Peyer's patch (tissue), 4 donors: ENCODE measurements at regions not wholly inside any gene's neighbourhood (a gene's known extent, or its start where the extent isn't known, plus 50 kb on each side); places are given as distances from the start of the nearest gene placed in this dataset.

ENCODE experiments used
- DNase-seq, 3 donors: peaks; one replicate each; pipeline ENCODE4 v3.0.0-alpha.2; 2017 to 2019
- H3K27ac ChIP-seq, 4 donors: fragments of 200-600 bp; sonication (generic); one replicate each; pipeline ENCODE4 v1.5.1; 2016 to 2019
- H3K27me3 ChIP-seq, 2 donors: fragments of 200-600 bp; sonication (generic); one replicate each; pipeline ENCODE4 v1.5.1; 2019
- H3K36me3 ChIP-seq, 3 donors: fragments of 200-600 bp; sonication (generic); one replicate each; pipeline ENCODE4 v1.5.1; 2016 to 2019
- H3K4me1 ChIP-seq, 4 donors: fragments of 200-600 bp; sonication (generic); one replicate each; pipeline ENCODE4 v1.5.1; 2016 to 2019
- H3K4me3 ChIP-seq, 4 donors: fragments of 200-600 bp; sonication (generic); 1 replicate in 3 of 4; 2 replicates in 1 of 4; pipeline ENCODE4 v1.5.1; 2016 to 2019; ENCODE audit warnings: mild to moderate bottlenecking in 1 of 4
- H3K9me3 ChIP-seq, 4 donors: fragments of 200-600 bp; sonication (generic); one replicate each; pipeline ENCODE4 v1.5.1; 2016 to 2019; ENCODE audit warnings: mild to moderate bottlenecking in 1 of 4
- POLR2A ChIP-seq, 2 donors: fragments of 450-650 bp; IDR thresholded peaks; one replicate each; pipeline ENCODE4 v1.5.1; 2017; ENCODE audit warnings: antibody characterized with exemption in 2 of 2, mild to moderate bottlenecking in 2 of 2, moderate library complexity in 2 of 2
- TF ChIP-seq, protein P1 (sequence below), 6 experiments: fragments of 450-650 bp in 4 of 6; fragments of 200-600 bp in 2 of 6; sonication (generic) in 1 of 6; IDR thresholded peaks; one replicate each; pipeline ENCODE4 v1.5.1; 2017 to 2019; ENCODE audit warnings: antibody characterized with exemption in 6 of 6, mild to moderate bottlenecking in 3 of 6, moderate library complexity in 1 of 6

DNA sequence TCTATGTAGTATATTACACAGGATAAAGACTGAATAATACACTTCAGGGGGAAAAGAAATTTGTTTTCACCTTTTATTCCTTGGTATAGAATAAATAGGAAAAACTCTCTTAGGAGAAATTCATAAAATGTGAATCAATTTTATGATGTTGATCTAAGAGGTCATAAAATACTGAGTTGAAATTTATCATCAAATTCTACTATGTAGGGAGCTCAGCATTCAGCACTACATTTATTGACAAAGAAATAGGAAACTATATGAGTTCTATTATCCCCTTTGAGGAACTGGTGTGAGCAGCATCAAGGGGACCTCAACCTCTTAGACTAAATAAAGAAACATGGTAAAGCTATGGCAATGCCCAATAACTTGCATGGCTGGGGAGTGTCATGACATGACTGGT lies 348.2 kb upstream of the SMIM31 start:
- no peaks in the 10 kb centered on the region for H3K9me3 ChIP-seq
- no peak for DNase-seq
- H3K4me1 ChIP-seq = no peaks in the 10 kb centered on the region
- TF ChIP-seq, protein P1, sequence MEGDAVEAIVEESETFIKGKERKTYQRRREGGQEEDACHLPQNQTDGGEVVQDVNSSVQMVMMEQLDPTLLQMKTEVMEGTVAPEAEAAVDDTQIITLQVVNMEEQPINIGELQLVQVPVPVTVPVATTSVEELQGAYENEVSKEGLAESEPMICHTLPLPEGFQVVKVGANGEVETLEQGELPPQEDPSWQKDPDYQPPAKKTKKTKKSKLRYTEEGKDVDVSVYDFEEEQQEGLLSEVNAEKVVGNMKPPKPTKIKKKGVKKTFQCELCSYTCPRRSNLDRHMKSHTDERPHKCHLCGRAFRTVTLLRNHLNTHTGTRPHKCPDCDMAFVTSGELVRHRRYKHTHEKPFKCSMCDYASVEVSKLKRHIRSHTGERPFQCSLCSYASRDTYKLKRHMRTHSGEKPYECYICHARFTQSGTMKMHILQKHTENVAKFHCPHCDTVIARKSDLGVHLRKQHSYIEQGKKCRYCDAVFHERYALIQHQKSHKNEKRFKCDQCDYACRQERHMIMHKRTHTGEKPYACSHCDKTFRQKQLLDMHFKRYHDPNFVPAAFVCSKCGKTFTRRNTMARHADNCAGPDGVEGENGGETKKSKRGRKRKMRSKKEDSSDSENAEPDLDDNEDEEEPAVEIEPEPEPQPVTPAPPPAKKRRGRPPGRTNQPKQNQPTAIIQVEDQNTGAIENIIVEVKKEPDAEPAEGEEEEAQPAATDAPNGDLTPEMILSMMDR (IDR thresholded peaks at IDR 0.05) = no peak
- no peak for TF ChIP-seq POLR2A (IDR thresholded peaks at IDR 0.05)
- no peaks in the 10 kb centered on the region for H3K36me3 ChIP-seq
- no peak overlapping the region for H3K27ac ChIP-seq
- H3K4me3 ChIP-seq = no peak overlapping the region
- H3K27me3 ChIP-seq = no peaks in the 10 kb centered on the region

DNA sequence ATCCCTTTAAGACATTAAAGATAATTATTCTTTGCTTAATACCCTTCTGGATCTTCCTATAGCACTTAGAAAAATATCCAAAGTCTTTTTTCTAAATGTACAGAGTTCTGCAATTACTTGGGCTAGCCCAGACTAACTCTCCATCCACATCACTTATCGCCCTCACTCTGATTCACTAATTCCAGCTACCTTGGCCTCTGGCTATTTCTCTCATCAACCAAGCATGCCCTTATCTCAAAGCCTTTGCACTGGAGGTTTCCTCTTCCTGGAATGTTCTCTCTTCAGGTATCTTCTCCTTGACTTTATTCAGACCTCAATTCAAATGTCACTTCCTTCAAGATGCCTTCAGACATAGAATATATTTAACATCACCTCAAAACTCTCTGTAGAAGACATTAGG lies 345.1 kb upstream of the SMIM31 start:
- H3K4me3 ChIP-seq = no peak overlapping the region
- H3K9me3 ChIP-seq = no peaks in the 10 kb centered on the region
- no peak for TF ChIP-seq POLR2A (IDR thresholded peaks at IDR 0.05)
- TF ChIP-seq, protein P1 (IDR thresholded peaks at IDR 0.05) = no peak
- H3K27ac ChIP-seq = no peak overlapping the region
- no peaks in the 10 kb centered on the region for H3K27me3 ChIP-seq
- no peaks in the 10 kb centered on the region for H3K4me1 ChIP-seq
- H3K36me3 ChIP-seq = no peaks in the 10 kb centered on the region
- DNase-seq = no peak

DNA sequence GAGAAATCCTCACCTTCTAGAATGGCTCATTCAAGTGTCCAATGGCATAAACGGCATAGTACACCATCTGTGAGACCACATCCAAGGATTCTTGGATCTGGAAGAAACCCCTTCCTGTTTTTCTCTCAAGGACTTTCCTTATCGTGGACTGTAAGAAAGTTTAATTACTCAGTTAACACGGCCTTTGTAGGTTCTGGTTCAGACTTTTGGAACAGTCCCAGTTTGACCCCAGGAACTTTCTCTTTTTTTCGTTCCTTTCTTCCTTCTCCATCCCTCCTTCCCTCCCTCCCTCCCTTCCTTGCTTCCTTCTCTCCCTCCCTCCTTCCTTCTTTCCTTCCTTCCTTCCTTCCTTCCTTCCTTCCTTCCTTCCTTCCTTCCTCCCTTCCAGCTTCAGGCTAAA lies 343.5 kb upstream of the SMIM31 start:
- Histone ChIP-seq H3K27ac (no peak overlapping the region), H3K4me3 (no peak overlapping the region), H3K9me3 (no peaks in the 10 kb centered on the region), H3K27me3 (no peaks in the 10 kb centered on the region), H3K4me1 (no peaks in the 10 kb centered on the region), H3K36me3 (no peaks in the 10 kb centered on the region)
- TF ChIP-seq, protein P1 (IDR thresholded peaks at IDR 0.05) = no peak
- no peak for TF ChIP-seq POLR2A (IDR thresholded peaks at IDR 0.05)
- DNase-seq = no peak

DNA sequence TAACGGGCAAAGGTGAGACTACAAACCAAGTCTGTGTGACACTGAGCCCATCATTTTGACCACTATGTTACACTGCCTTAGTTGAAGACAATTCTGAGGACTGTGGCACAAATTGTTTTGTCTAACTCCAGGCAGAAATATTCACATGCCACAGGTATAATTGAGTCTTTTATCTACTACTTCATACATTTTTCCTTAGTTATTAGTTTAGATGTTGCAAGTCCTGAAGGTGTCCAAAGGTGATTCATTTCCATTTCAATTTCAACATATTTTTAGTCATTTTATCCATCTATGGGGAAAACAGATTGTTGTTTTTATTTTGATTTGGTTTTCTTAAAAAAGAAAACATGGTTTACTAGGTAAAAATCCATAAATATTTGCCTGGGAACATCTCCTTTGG lies 341.7 kb upstream of the SMIM31 start:
- Histone ChIP-seq H3K27me3 (no peaks in the 10 kb centered on the region), H3K4me1 (no peaks in the 10 kb centered on the region), H3K27ac (no peak overlapping the region), H3K36me3 (no peaks in the 10 kb centered on the region), H3K4me3 (no peak overlapping the region), H3K9me3 (no peaks in the 10 kb centered on the region)
- TF ChIP-seq, protein P1 (IDR thresholded peaks at IDR 0.05) = no peak
- no peak for TF ChIP-seq POLR2A (IDR thresholded peaks at IDR 0.05)
- DNase-seq = no peak

DNA sequence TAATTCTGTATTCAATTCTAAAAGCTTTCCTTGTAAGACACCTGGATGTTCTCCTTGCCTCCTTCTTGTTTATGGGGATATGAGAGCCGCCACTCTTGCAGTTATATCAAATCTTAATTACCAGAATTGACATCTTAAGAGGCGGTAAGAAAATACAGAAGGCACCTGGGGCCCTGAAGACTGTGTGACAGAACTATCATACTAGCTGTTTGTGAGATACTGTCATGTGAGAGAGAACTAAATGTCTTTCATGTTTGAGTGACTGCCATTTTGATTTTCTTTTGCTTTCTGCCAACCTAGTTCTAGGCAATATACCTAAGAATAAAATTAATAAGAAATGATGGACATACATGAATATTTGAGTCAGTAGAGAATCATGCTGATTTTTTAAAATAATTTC lies 340.2 kb upstream of the SMIM31 start:
- Histone ChIP-seq H3K27ac (no peak overlapping the region), H3K36me3 (no peaks in the 10 kb centered on the region), H3K4me3 (no peak overlapping the region), H3K4me1 (no peaks in the 10 kb centered on the region), H3K9me3 (peaks cover 0 to 8% (median 0%) of the 10 kb centered on the region in 4 donors), H3K27me3 (no peaks in the 10 kb centered on the region)
- TF ChIP-seq POLR2A (IDR thresholded peaks at IDR 0.05) = no peak
- TF ChIP-seq, protein P1 (IDR thresholded peaks at IDR 0.05) = no peak
- DNase-seq = no peak

DNA sequence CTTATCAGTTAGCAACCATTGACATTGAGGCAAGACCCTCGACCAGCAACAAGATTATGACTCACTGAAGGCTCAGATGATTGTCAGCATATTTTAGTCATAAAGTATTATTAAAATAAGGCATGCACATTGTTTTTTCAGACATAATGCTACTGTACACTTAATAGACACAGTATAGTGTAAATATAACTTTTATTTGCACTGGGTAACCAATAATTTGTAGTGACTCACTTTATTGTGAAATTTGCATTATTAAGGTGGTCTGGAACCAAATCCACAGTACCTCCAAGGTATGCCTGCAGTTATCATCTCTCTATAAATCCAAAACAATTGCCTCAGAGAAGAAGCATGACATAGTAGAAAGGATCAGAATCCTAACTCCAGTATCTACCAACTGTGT lies 330.1 kb upstream of the SMIM31 start:
- Histone ChIP-seq H3K36me3 (no peaks in the 10 kb centered on the region), H3K9me3 (no peaks in the 10 kb centered on the region), H3K27ac (no peak overlapping the region), H3K27me3 (no peaks in the 10 kb centered on the region), H3K4me3 (no peak overlapping the region), H3K4me1 (no peaks in the 10 kb centered on the region)
- TF ChIP-seq POLR2A (IDR thresholded peaks at IDR 0.05) = no peak
- TF ChIP-seq, protein P1 (IDR thresholded peaks at IDR 0.05) = no peak
- DNase-seq = no peak
